ENCODE measurements at regions not wholly inside any gene's neighbourhood (a gene's known extent, or its start where the extent isn't known, plus 50 kb on each side); places are given as distances from the start of the nearest gene placed in this dataset.

GRCh38 chr7:109622320-109622719 is 1052.6 kb downstream of the DNAJB9 start:
- no peak for TF ChIP-seq CTCF (IDR thresholded peaks at IDR 0.05; ENCODE audit: low read length)
- no peak for TF ChIP-seq EZH2 (IDR thresholded peaks at IDR 0.05; ENCODE audit: borderline replicate concordance, low read length)
